Nephron (organoid): ENCODE measurements at regions not wholly inside any gene's neighbourhood (a gene's known extent, or its start where the extent isn't known, plus 50 kb on each side); places are given as distances from the start of the nearest gene placed in this dataset.
"Not testable (repeated sequence)": the region's sequence is repeated elsewhere in the genome, so short reads cannot be mapped to it uniquely, and the experiment has no call there.

Experiments
- H3K27ac Mint-ChIP-seq, 3 experiments: 2 replicates each; pipeline ENCODE4 v1.8.0; 2020; ENCODE audit warnings: mixed read lengths in 3 of 3, mild to moderate bottlenecking in 2 of 3, moderate library complexity in 1 of 3
- H3K27me3 Mint-ChIP-seq: 2 replicates; pipeline ENCODE4 v1.8.0; 2021; ENCODE audit warnings: low read depth, mild to moderate bottlenecking, moderate library complexity, mixed read lengths
- H3K36me3 Mint-ChIP-seq: 2 replicates; pipeline ENCODE4 v1.8.0; 2020; ENCODE audit warnings: low read depth, mixed read lengths
- H3K4me1 Mint-ChIP-seq: 2 replicates; pipeline ENCODE4 v1.8.0; 2020; ENCODE audit warnings: mixed read lengths
- H3K4me3 Mint-ChIP-seq, 3 experiments: 2 replicates each; pipeline ENCODE4 v1.8.0; 2020; ENCODE audit warnings: mild to moderate bottlenecking in 3 of 3, mixed read lengths in 3 of 3, moderate library complexity in 2 of 3
- H3K9me3 Mint-ChIP-seq: 2 replicates; pipeline ENCODE4 v1.8.0; 2020; ENCODE audit warnings: mixed read lengths
- TF ChIP-seq, protein P1 (sequence below), 3 experiments: fragments of 200-600 bp; sonication (generic); IDR thresholded peaks; one replicate each; pipeline ENCODE4 v1.5.0; 2021; ENCODE audit warnings: antibody characterized with exemption in 3 of 3; ENCODE audit not compliant: unreplicated experiment in 3 of 3

- peaks cover 32% of the 10 kb centered on the region for H3K4me1 Mint-ChIP-seq
- TF ChIP-seq, protein P1, sequence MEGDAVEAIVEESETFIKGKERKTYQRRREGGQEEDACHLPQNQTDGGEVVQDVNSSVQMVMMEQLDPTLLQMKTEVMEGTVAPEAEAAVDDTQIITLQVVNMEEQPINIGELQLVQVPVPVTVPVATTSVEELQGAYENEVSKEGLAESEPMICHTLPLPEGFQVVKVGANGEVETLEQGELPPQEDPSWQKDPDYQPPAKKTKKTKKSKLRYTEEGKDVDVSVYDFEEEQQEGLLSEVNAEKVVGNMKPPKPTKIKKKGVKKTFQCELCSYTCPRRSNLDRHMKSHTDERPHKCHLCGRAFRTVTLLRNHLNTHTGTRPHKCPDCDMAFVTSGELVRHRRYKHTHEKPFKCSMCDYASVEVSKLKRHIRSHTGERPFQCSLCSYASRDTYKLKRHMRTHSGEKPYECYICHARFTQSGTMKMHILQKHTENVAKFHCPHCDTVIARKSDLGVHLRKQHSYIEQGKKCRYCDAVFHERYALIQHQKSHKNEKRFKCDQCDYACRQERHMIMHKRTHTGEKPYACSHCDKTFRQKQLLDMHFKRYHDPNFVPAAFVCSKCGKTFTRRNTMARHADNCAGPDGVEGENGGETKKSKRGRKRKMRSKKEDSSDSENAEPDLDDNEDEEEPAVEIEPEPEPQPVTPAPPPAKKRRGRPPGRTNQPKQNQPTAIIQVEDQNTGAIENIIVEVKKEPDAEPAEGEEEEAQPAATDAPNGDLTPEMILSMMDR (IDR thresholded peaks at IDR 0.05; ENCODE audit: unreplicated experiment in 3 of 3), result no peak
Observed at GRCh38 chr6:137933696-137934095, 66.6 kb downstream of the TNFAIP3 start.

GRCh38 chr6:137936798-137937197 is 69.7 kb downstream of the TNFAIP3 start:
- no peaks in the 10 kb centered on the region for H3K36me3 Mint-ChIP-seq
- no peaks in the 10 kb centered on the region for H3K27me3 Mint-ChIP-seq
- H3K9me3 Mint-ChIP-seq, result peaks cover 20% of the 10 kb centered on the region
- H3K4me1 Mint-ChIP-seq, result peaks cover 20% of the 10 kb centered on the region
- no peak overlapping the region for H3K4me3 Mint-ChIP-seq
- no peak overlapping the region for H3K27ac Mint-ChIP-seq
- TF ChIP-seq, protein P1 (IDR thresholded peaks at IDR 0.05; ENCODE audit: unreplicated experiment in 3 of 3), result no peak

More at GRCh38 chr6:137933696-137934095, 66.6 kb downstream of the TNFAIP3 start:
- Mint-ChIP-seq H3K27ac (peak overlapping the region in 2 of 3 experiments; percentile 23 to 35), H3K4me3 (no peak overlapping the region), H3K27me3 (peaks cover 4% of the 10 kb centered on the region), H3K9me3 (peaks cover 9% of the 10 kb centered on the region), H3K36me3 (no peaks in the 10 kb centered on the region)

GRCh38 chr6:137937834-137938233 is 70.8 kb downstream of the TNFAIP3 start:
- TF ChIP-seq, protein P1 (IDR thresholded peaks at IDR 0.05; ENCODE audit: unreplicated experiment in 3 of 3), result no peak
- Mint-ChIP-seq H3K9me3 (peaks cover 20% of the 10 kb centered on the region), H3K4me3 (no peak overlapping the region), H3K4me1 (peaks cover 16% of the 10 kb centered on the region), H3K27me3 (peaks cover 4% of the 10 kb centered on the region), H3K36me3 (no peaks in the 10 kb centered on the region), H3K27ac (no peak overlapping the region)

- TF ChIP-seq, protein P1 (IDR thresholded peaks at IDR 0.05; ENCODE audit: unreplicated experiment in 3 of 3), result no peak
- Mint-ChIP-seq H3K4me1 (peaks cover 8% of the 10 kb centered on the region), H3K9me3 (peaks cover 20% of the 10 kb centered on the region), H3K27ac (no peak overlapping the region), H3K4me3 (no peak overlapping the region), H3K36me3 (no peaks in the 10 kb centered on the region), H3K27me3 (peaks cover 4% of the 10 kb centered on the region)
Observed at GRCh38 chr6:137938770-137939379, 71.8 kb downstream of the TNFAIP3 start.

DNA sequence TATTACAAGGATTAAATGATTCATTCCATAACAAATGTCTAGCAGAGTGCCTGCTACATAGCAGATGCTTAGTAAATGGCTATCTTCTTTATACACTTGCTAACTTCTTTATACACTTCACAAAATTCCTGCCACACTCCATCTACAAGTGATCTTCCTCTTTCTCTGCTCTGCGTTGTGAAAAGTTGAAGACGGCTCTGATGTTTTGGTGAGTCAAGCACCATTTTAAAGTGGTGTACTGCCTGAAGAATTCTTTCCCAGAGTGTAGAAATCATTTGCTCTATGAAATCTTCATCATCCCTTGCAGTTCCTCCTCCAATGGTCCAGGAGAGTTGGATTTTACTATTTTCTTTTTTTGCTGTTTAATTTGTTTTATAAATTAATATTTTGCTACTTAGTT is 74.9 kb downstream of the TNFAIP3 start:
- Mint-ChIP-seq H3K27me3 (peaks cover 4% of the 10 kb centered on the region), H3K9me3 (peaks cover 16% of the 10 kb centered on the region), H3K4me1 (peaks cover 9% of the 10 kb centered on the region), H3K27ac (no peak overlapping the region), H3K4me3 (no peak overlapping the region), H3K36me3 (no peaks in the 10 kb centered on the region)
- TF ChIP-seq, protein P1 (IDR thresholded peaks at IDR 0.05; ENCODE audit: unreplicated experiment in 3 of 3), result no peak

DNA sequence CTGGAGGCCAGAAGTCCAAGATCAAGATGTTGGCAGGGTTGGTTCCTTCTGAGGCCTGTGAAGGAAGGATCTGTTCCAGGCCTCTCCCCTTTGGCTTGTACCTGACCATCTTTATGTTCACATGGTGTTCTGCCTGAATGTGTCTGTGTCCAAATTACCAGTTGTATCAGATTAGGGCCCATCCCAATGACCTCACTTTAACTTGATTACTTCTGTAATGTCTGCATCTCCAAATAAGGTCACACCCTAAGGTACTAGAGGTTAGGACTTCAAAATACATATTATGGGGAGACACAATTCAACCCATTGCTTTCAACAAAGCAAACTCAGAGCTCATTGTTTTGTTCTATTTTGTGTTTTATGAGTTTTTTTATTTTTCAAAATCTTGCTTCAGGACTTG is 75.7 kb downstream of the TNFAIP3 start:
- Mint-ChIP-seq H3K4me1 (peaks cover 9% of the 10 kb centered on the region), H3K36me3 (no peaks in the 10 kb centered on the region), H3K9me3 (peaks cover 16% of the 10 kb centered on the region), H3K27me3 (peaks cover 4% of the 10 kb centered on the region), H3K4me3 (no peak overlapping the region), H3K27ac (no peak overlapping the region)
- TF ChIP-seq, protein P1 (IDR thresholded peaks at IDR 0.05; ENCODE audit: unreplicated experiment in 3 of 3), result no peak

- H3K27ac Mint-ChIP-seq, H3K9me3 Mint-ChIP-seq, H3K36me3 Mint-ChIP-seq, H3K4me3 Mint-ChIP-seq, H3K4me1 Mint-ChIP-seq, H3K27me3 Mint-ChIP-seq: not testable (repeated sequence)
Observed at GRCh38 chr6:137944381-137944780, 77.3 kb downstream of the TNFAIP3 start.
